DMS153 (cell line): ENCODE measurements at regions not wholly inside any gene's neighbourhood (a gene's known extent, or its start where the extent isn't known, plus 50 kb on each side); places are given as distances from the start of the nearest gene placed in this dataset.

ENCODE experiments used
- DNase-seq: peaks from one replicate; lab custom pipeline; 2025; lab: John Stamatoyannopoulos, UW

- no peak for DNase-seq
Measured at GRCh38 chr12:123100882-123101281, 50.0 kb downstream of the PITPNM2 start.

GRCh38 chr12:123100450-123100849 is 50.4 kb downstream of the PITPNM2 start:
- DNase-seq = no peak

GRCh38 chr12:123099560-123100192 is 51.2 kb downstream of the PITPNM2 start:
- no peak for DNase-seq

- no peak for DNase-seq
Measured at GRCh38 chr12:123098780-123099179, 52.1 kb downstream of the PITPNM2 start.

- no peak for DNase-seq
Measured at GRCh38 chr12:123097561-123098084, 53.3 kb downstream of the PITPNM2 start.

- no peak for DNase-seq
Measured at GRCh38 chr12:123096741-123097140, 54.1 kb downstream of the PITPNM2 start.

- DNase-seq = peak; percentile 37
Measured at GRCh38 chr12:123096182-123096581, 54.7 kb downstream of the PITPNM2 start.

- DNase-seq = no peak
Measured at GRCh38 chr12:123095078-123095881, 55.6 kb downstream of the PITPNM2 start.

- no peak for DNase-seq
Measured at GRCh38 chr12:123094349-123095077, 56.4 kb downstream of the PITPNM2 start.

GRCh38 chr12:123092866-123093265 is 58.0 kb downstream of the PITPNM2 start:
- no peak for DNase-seq

GRCh38 chr12:123091230-123092150 is 59.4 kb downstream of the PITPNM2 start:
- no peak for DNase-seq

GRCh38 chr12:123089631-123090353 is 61.1 kb downstream of the PITPNM2 start:
- no peak for DNase-seq

GRCh38 chr12:123089140-123089539 is 61.8 kb downstream of the PITPNM2 start:
- DNase-seq = no peak

- DNase-seq = peak; percentile 79
Measured at GRCh38 chr12:123085730-123086487, 65.0 kb downstream of the PITPNM2 start.

- no peak for DNase-seq
Measured at GRCh38 chr12:123085066-123085465, 65.8 kb downstream of the PITPNM2 start.

GRCh38 chr12:123083661-123084571 is 67.0 kb downstream of the PITPNM2 start:
- DNase-seq = no peak

- DNase-seq = no peak
Measured at GRCh38 chr12:123080634-123081033, 70.3 kb downstream of the PITPNM2 start.

- no peak for DNase-seq
Measured at GRCh38 chr12:123078531-123079155, 72.2 kb downstream of the PITPNM2 start.

- DNase-seq = no peak
Measured at GRCh38 chr12:123078120-123078465, 72.8 kb downstream of the PITPNM2 start.
